Left ventricle myocardium inferior (tissue), 1 donor: ENCODE measurements at regions not wholly inside any gene's neighbourhood (a gene's known extent, or its start where the extent isn't known, plus 50 kb on each side); places are given as distances from the start of the nearest gene placed in this dataset.

Experiments
- DNase-seq: peaks from one replicate; pipeline ENCODE4 v3.0.0-alpha.2; 2020
- H3K27ac ChIP-seq: fragments of 200-600 bp; replicated peaks from 2 replicates; pipeline ENCODE4 v1.8.0; 2021
- H3K27me3 ChIP-seq: fragments of 200-600 bp; 2 replicates; pipeline ENCODE4 v1.8.0; 2021; ENCODE audit warnings: low read depth
- H3K36me3 ChIP-seq: fragments of 200-600 bp; 2 replicates; pipeline ENCODE4 v1.8.0; 2021
- H3K4me1 ChIP-seq: fragments of 200-600 bp; 2 replicates; pipeline ENCODE4 v1.8.0; 2021
- H3K4me3 ChIP-seq: fragments of 200-600 bp; 2 replicates; pipeline ENCODE4 v1.8.0; 2021; ENCODE audit warnings: mild to moderate bottlenecking, moderate library complexity
- H3K9me3 ChIP-seq: fragments of 200-600 bp; replicated peaks from 2 replicates; pipeline ENCODE4 v1.8.0; 2021
- intact Hi-C: fragments of 100-400 bp; cut with micrococcal nuclease; formaldehyde crosslinking; loops from one replicate; pipeline ENCODE4 v1.11.0; 2022
- TF ChIP-seq, protein P1 (sequence below): fragments of 200-600 bp; IDR thresholded peaks from 2 replicates; pipeline ENCODE4 v1.8.0; 2021; ENCODE audit warnings: antibody characterized with exemption, mild to moderate bottlenecking, borderline replicate concordance
- donor health status: DM: no; HTN: yes; CAD: no; lungs with severe emphysema.

DNA sequence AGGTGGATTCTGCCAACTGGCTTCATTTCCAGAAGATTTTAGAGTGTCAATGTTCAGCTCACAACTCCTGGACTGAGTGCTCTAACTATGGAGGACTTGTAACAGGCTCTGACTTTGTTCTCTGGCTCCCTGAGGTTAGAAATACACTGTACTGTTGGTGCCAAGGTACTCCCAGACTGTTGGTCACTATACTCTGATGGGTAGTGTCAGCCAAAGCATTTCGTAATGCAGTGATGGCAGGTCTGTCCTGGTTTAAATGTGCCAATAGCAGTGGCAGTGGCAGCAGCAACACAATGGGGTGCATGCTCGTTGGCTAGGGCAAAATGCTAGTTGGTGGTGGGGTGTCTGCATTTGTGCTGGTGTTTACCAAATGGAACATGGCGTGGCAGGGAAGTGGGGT is 472.2 kb downstream of the TDRD3 start:
- intact Hi-C loops, result no loop called here
- TF ChIP-seq, protein P1, sequence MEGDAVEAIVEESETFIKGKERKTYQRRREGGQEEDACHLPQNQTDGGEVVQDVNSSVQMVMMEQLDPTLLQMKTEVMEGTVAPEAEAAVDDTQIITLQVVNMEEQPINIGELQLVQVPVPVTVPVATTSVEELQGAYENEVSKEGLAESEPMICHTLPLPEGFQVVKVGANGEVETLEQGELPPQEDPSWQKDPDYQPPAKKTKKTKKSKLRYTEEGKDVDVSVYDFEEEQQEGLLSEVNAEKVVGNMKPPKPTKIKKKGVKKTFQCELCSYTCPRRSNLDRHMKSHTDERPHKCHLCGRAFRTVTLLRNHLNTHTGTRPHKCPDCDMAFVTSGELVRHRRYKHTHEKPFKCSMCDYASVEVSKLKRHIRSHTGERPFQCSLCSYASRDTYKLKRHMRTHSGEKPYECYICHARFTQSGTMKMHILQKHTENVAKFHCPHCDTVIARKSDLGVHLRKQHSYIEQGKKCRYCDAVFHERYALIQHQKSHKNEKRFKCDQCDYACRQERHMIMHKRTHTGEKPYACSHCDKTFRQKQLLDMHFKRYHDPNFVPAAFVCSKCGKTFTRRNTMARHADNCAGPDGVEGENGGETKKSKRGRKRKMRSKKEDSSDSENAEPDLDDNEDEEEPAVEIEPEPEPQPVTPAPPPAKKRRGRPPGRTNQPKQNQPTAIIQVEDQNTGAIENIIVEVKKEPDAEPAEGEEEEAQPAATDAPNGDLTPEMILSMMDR, result no peak
- DNase-seq, result no peak

DNA sequence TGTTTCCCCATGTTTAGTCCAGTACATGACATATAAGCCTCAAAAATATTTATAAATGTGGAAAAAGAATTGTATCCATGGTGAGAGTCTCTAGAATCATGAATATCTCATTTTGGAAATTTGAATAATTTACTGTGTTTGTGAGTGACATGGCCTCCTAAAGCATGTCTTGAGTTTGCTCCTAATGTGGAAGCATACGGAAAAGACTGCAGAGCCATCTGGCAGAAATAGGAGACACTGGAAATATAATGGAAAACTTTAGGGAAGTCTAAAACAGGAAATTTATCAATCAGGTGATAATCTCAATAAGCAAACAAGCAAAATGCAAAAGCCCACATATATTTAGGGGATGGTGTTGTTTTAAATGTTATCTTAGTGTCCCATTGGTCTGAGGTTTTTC is 465.0 kb downstream of the TDRD3 start:
- H3K4me3 ChIP-seq, result no peak overlapping the region
- no peak for DNase-seq
- TF ChIP-seq, protein P1, result no peak
- intact Hi-C loops, result no loop called here
- H3K27me3 ChIP-seq, result no peaks in the 10 kb centered on the region
- peaks cover 31% of the 10 kb centered on the region for H3K9me3 ChIP-seq
- H3K4me1 ChIP-seq, result no peaks in the 10 kb centered on the region
- no peaks in the 10 kb centered on the region for H3K36me3 ChIP-seq
- no peak overlapping the region for H3K27ac ChIP-seq

More for the DNA sequence above, 472.2 kb downstream of the TDRD3 start:
- Histone ChIP-seq H3K9me3 (peaks cover 30% of the 10 kb centered on the region), H3K27ac (no peak overlapping the region), H3K4me3 (no peak overlapping the region), H3K27me3 (no peaks in the 10 kb centered on the region), H3K4me1 (no peaks in the 10 kb centered on the region), H3K36me3 (no peaks in the 10 kb centered on the region)

DNA sequence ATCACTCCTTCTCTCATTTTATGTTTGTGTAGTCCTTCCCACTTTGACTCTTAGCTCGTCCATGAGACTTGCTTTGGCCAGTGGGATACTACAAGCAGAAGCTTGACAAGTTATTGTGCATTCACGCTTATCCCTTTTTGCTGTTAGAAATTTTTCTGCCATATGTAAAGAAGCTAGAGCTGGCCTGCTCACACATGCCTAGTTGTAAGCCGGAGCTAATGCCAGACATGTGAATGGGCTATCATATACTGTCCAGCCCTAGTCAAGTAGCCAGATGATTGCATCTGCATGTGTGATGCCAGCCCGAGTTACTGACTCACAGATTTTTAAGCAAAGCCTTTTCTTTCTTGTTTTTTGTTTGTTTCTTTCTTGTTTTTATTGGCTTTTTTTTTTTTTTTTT is 460.7 kb downstream of the TDRD3 start:
- intact Hi-C loops, result no loop called here
- H3K27me3 ChIP-seq, result no peaks in the 10 kb centered on the region
- H3K36me3 ChIP-seq, result no peaks in the 10 kb centered on the region
- no peak overlapping the region for H3K4me3 ChIP-seq
- TF ChIP-seq, protein P1, result no peak
- no peak overlapping the region for H3K27ac ChIP-seq
- no peaks in the 10 kb centered on the region for H3K4me1 ChIP-seq
- no peak for DNase-seq
- peaks cover 5% of the 10 kb centered on the region for H3K9me3 ChIP-seq

DNA sequence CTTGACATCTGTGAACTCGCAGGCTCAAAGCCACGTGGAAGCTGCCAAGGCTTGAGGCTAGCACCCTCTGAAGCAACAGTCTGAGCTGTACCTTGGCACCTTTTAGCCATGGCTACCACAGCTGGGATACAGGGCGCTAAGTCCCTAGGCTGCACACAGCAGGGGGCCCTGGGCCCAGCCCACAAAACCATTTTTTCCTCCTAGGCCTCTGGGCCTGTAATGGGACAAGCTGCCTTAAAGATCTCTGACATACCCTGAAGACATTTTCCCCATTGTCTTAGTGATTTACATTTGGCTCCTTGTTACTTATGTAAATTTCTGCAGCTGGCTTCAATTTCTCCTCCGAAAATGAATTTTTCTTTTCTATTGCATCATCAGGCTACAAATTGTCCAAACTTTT is 455.9 kb downstream of the TDRD3 start:
- no peak overlapping the region for H3K27ac ChIP-seq
- no peak overlapping the region for H3K4me3 ChIP-seq
- intact Hi-C loops, result no loop called here
- H3K9me3 ChIP-seq, result peaks cover 7% of the 10 kb centered on the region
- DNase-seq, result no peak
- H3K36me3 ChIP-seq, result no peaks in the 10 kb centered on the region
- H3K4me1 ChIP-seq, result no peaks in the 10 kb centered on the region
- H3K27me3 ChIP-seq, result no peaks in the 10 kb centered on the region
- TF ChIP-seq, protein P1, result no peak

DNA sequence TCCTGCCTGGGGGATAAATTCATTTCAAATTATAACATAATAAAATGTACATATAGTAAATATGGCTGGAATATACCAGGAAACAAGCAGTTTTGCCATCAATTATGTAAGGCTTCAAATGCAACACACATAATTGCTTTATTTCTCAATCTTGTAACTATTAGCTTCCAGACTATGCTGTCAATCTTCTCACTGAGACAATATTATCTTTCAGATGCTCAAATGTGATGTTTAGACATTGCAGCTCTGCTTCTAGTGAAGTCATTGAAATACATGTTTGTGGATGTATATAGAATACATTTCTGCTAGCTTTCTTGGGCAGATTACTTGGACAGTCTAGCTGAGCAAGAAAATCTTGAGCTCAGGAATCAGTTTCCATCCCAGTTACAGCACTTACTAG is 454.4 kb downstream of the TDRD3 start:
- DNase-seq, result no peak
- Histone ChIP-seq H3K4me3 (no peak overlapping the region), H3K4me1 (no peaks in the 10 kb centered on the region), H3K27ac (no peak overlapping the region), H3K27me3 (no peaks in the 10 kb centered on the region), H3K36me3 (no peaks in the 10 kb centered on the region), H3K9me3 (peaks cover 18% of the 10 kb centered on the region)
- TF ChIP-seq, protein P1, result no peak
- intact Hi-C loops, result no loop called here

DNA sequence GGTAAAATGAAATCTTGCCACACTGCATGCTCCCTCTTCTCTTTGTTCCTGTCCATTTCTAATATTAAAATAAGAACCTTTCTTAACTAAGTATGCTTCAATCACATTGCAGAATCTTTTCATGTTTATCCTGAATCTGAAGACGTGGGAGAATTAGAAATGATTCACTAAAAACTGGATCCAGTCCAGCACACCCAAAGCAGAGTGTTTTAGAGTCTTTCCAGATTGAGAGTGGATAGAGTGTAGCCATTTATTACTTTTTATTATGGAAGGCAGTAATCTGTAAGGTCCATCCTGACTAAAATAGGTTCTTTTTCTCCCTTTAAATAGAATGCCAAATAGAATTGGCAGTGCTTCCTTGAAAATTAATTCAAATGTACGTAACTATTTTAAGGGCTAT is 453.5 kb downstream of the TDRD3 start:
- intact Hi-C loops, result no loop called here
- TF ChIP-seq, protein P1, result no peak
- H3K27me3 ChIP-seq, result no peaks in the 10 kb centered on the region

More for the DNA sequence above, 453.5 kb downstream of the TDRD3 start:
- no peaks in the 10 kb centered on the region for H3K4me1 ChIP-seq
- peaks cover 26% of the 10 kb centered on the region for H3K9me3 ChIP-seq
- no peak overlapping the region for H3K27ac ChIP-seq
- H3K36me3 ChIP-seq, result no peaks in the 10 kb centered on the region
- H3K4me3 ChIP-seq, result no peak overlapping the region
- DNase-seq, result no peak
